GM21529 (cell line): ENCODE measurements at regions not wholly inside any gene's neighbourhood (a gene's known extent, or its start where the extent isn't known, plus 50 kb on each side); places are given as distances from the start of the nearest gene placed in this dataset.
"Not testable (repeated sequence)": the region's sequence is repeated elsewhere in the genome, so short reads cannot be mapped to it uniquely, and the experiment has no call there.

ENCODE experiments used
- ATAC-seq: cut with Tn5 transposase; IDR thresholded peaks from one replicate; pipeline ENCODE4 v1.9.1; 2021; ENCODE audit not compliant: unreplicated experiment

- ATAC-seq = no peak
Measured at GRCh38 chr4:17246656-17247055, 265.2 kb downstream of the QDPR start.

GRCh38 chr4:17241835-17242234, 270.1 kb downstream of the QDPR start:
- ATAC-seq = no peak

- no peak for ATAC-seq
Measured at GRCh38 chr4:17238633-17239032, 273.3 kb downstream of the QDPR start.

- ATAC-seq = no peak
Measured at GRCh38 chr4:17236686-17237085, 275.2 kb downstream of the QDPR start.

- ATAC-seq = no peak
Measured at GRCh38 chr4:17234678-17235077, 277.2 kb downstream of the QDPR start.

GRCh38 chr4:17232566-17233253, 279.2 kb downstream of the QDPR start:
- ATAC-seq = no peak

- ATAC-seq = not testable (repeated sequence)
Measured at GRCh38 chr4:17231880-17232475, 279.9 kb downstream of the QDPR start.

GRCh38 chr4:17230727-17231126, 281.2 kb downstream of the QDPR start:
- no peak for ATAC-seq

- ATAC-seq = no peak
Measured at GRCh38 chr4:17220816-17221215, 291.1 kb downstream of the QDPR start.

- ATAC-seq = no peak
Measured at GRCh38 chr4:17218786-17219185, 293.1 kb downstream of the QDPR start.

GRCh38 chr4:17206829-17207801, 304.8 kb downstream of the QDPR start:
- ATAC-seq = no peak

GRCh38 chr4:17204908-17205307, 306.5 kb upstream of the LDB2 start:
- ATAC-seq = no peak

- ATAC-seq = no peak
Measured at GRCh38 chr4:17203797-17204196, 305.4 kb upstream of the LDB2 start.

- no peak for ATAC-seq
Measured at GRCh38 chr4:17197070-17197469, 298.6 kb upstream of the LDB2 start.

- no peak for ATAC-seq
Measured at GRCh38 chr4:17195461-17196275, 297.2 kb upstream of the LDB2 start.

- no peak for ATAC-seq
Measured at GRCh38 chr4:17194586-17194985, 296.1 kb upstream of the LDB2 start.

GRCh38 chr4:17189759-17190158, 291.3 kb upstream of the LDB2 start:
- ATAC-seq = no peak

- ATAC-seq = no peak
Measured at GRCh38 chr4:17189401-17189720, 290.9 kb upstream of the LDB2 start.

GRCh38 chr4:17188547-17189400, 290.3 kb upstream of the LDB2 start:
- no peak for ATAC-seq

- no peak for ATAC-seq
Measured at GRCh38 chr4:17188125-17188524, 289.7 kb upstream of the LDB2 start.
